A172 (cell line): ENCODE measurements at regions not wholly inside any gene's neighbourhood (a gene's known extent, or its start where the extent isn't known, plus 50 kb on each side); places are given as distances from the start of the nearest gene placed in this dataset.

ENCODE experiments used
- DNase-seq: peaks from one replicate; pipeline ENCODE4 v3.0.0-alpha.2; 2015; ENCODE audit warnings: low spot score

- no peak for DNase-seq
Observed at GRCh38 chr9:14517154-14517906, 175.9 kb downstream of the ZDHHC21 start.

DNA sequence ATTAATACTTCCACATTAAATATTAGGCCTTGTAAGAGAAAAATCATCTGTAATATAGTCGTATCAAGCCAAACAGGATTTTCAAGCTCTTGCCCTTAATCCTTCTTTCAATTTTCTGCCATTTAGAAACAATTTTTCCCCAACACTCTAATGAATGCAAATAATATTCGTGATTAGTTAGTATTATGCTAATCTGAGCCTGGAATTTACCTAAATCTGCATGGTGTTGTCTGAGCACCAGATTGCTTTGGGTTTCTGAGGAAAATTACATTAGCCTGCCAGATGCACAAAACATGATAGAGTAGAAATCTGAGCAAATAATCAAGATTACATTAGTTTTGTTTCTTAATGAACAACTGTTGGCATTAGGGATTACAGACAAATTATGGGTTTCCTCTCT, 176.6 kb downstream of the ZDHHC21 start:
- DNase-seq = no peak

- DNase-seq = no peak
Observed at GRCh38 chr9:14515571-14516198, 177.5 kb downstream of the ZDHHC21 start.

DNA sequence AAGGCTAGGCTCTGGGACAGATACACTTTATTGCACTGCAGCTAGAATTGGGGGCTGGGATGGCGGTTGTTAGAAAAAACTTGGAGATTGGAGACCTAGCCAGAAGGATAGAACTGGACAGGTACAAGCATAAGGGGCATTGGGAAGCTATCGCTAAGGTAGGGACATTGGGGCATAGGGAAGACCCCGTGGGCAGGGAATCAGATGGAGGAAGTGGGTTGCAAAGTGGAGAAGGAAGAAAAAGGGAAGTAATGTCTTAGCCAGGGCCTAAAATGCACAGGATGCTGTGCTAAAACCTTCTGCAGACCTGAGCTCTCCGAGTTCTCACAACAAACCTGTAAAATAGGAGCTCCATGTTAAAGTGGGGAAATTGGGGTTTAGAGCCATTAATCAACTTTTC, 178.2 kb downstream of the ZDHHC21 start:
- no peak for DNase-seq

- DNase-seq = no peak
Observed at GRCh38 chr9:14512942-14513341, 180.3 kb downstream of the ZDHHC21 start.

- DNase-seq = no peak
Observed at GRCh38 chr9:14511452-14511851, 181.8 kb downstream of the ZDHHC21 start.

DNA sequence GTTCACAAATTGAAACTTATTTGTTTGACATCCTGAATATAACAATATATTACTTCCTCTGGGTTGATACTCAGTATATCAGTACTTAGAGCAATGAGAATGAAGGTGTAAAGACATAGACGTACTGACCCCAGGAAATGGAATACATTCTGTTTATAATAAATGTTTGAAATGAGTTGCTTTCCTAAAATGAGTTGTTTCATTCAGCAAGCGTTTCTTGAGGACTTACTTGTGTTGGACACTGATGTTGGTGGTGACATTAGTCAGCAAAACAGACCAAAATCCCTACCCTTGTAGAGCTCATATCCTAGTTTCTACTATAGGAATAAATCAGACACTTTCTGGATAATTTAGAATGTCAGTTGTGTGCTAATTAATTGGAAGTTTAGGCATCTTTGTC, 184.3 kb downstream of the ZDHHC21 start:
- no peak for DNase-seq

GRCh38 chr9:14501366-14501765, 187.4 kb upstream of the NFIB start:
- no peak for DNase-seq

DNA sequence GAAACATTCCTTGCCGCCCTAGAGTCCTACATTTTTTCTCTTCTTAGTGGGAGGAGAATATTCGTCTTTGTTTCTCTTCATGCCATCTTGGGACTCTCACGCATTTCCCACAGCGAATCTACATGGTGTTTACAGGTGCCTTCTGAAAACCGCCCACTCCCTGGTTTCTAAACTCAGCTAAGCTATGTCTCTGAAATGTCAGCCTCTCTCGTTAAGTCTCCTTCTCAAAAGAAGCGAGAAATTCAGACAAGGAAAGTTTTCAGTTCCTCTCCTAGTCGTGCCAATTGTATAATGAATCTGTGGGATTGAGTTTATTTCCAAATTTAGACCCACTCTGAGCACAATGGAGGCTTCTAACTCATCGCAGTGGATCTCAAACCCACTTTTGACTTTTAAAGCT, 186.8 kb upstream of the NFIB start:
- no peak for DNase-seq

DNA sequence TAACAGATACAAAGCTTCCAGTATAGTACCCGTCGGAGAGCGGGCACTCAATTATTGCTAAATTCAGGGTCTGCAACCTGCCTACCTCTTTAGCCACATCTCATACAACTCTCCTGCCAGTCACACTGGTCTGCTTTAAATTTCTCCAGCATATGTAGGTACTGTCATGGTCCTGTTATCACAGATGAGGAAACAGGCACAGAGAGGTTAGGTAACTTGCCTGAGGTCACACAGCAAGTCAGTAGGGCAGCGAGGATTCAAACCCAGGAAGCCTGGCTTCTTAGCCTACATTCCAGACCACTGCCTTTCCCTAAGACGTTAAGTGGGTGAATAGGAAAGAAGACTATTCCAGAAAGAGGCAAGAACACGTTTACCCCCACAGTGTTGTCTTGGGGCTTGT, 186.0 kb upstream of the NFIB start:
- DNase-seq = no peak

DNA sequence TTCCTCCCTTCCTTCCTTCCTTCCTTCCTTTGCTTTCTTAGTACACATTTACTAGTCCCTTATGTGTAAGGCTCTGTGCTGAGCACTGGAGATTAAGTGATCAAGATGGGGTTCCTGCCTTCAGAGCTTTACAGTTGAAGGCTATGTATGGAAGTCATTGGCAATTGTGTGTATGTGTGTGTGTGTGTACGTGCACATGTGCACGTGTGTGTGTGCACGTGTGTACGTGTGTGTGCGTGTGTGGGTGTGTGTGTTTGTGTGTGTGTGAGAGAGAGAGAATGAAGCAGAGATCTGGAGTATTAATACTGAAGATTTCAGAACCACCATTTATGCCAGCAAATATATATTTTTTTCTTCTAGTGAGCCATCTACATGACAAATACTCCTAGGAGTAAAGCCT, 184.9 kb upstream of the NFIB start:
- DNase-seq = no peak

- DNase-seq = no peak
Observed at GRCh38 chr9:14497476-14497875, 183.5 kb upstream of the NFIB start.

DNA sequence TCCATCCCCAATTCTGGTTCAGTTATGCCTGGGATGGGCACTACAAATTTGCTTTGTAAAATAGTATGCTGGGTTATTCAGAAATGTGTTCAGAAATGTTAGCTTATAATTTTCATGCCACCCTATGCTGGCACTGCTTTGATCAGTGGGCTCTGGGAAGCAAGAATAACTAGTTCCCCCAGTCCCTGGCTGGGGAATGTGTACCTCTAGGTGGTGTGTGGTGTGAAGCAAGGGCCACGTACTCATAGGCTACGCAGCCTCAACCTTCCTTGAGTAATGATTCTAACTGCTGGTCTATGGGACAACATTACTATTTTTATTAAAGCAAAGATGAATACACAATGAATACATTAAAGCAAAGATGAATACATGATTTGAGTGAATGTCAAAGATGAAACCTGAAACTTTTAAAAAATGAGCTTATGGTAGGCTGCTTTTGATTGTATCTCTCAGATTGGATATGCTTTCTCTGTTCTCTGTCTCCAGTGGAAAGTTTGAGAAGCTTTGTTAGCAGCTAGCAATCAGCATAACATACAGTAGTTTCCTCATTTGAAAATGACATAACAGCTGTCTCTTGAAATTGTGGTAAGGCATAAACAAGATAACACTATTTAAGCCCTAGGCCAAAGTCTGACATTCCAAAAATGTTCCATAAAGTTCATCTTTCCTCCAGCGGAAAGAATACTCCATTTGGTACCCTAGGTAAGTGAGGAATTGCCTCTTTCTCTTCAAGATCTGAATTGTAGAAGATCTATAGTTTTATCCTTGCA, 174.7 kb upstream of the NFIB start:
- no peak for DNase-seq

DNA sequence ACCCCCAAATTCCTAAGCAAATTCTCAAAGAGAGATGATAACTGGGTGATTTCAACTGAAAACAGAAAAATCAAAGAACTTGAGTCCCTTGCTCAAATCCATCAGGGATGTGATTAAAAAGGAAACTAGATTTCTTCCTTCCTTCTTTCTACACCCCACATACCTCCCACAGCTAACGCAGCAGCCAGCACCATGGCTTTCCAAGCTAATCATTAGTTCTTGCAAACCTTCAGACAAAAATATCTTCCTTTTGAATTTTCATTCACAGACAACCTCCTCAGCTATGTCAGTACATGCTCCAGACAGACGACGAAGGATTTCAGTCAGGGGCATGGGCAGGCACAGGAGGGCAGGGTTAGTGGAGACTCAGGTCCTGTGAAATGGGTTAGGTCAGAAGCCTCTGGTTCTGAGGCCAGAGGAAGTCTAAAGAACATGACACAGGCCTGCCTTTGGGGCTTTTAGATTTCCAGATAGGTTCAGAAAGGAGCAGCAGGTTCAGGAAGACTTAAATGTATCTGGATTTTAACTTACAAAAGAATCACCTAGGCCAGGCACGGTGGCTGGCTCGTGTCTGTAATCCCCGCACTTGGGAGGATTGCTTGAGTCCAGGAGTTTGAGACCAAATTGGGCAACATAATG, 173.7 kb upstream of the NFIB start:
- DNase-seq = no peak

GRCh38 chr9:14485366-14485765, 171.4 kb upstream of the NFIB start:
- no peak for DNase-seq

- no peak for DNase-seq
Observed at GRCh38 chr9:14482856-14483255, 168.9 kb upstream of the NFIB start.

- no peak for DNase-seq
Observed at GRCh38 chr9:14480526-14480925, 166.6 kb upstream of the NFIB start.

GRCh38 chr9:14479163-14479560, 165.2 kb upstream of the NFIB start:
- DNase-seq = no peak

DNA sequence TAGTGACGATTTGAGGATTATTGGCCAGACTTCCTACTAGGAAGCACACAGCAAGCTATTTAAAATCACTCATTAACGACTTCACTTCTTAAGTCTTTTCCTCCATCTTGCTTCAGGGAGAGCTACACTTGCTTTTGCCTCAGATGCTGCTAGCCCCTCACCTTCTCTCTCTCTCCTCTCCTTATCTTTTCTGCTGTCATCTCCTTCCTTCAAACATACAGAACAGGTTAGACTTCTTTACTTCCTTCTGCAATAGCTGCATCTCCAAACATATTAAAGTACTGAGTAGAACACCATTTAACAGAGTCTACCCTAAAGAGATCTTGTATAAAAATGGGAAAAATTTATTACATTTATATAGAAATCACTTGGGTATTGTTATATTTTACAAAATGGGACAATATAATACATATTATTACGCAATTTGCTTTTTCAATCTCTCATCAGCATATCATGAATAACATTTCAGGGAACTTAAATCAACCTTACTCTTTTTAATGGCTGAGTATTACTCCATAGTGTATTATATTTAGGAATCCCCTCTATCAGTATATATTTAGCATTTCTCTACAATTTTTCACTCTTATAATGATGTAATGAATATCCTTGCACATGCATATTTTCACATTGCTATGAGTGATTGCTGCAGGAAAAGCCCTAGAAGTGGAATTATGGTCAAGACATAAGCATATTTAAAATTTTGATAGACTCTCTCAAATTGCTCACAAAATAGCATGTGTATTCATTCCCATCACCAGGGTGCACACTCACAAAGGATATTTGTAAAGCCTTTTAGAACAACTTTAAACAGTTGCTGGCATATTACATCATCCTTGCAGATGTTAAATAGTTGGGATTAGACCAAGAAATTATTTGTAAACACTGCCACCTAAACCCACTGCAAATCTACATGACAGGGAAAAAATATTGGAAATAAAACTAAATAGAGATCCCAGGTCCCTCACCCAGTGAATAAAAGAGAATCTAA, 164.5 kb upstream of the NFIB start:
- DNase-seq = no peak

DNA sequence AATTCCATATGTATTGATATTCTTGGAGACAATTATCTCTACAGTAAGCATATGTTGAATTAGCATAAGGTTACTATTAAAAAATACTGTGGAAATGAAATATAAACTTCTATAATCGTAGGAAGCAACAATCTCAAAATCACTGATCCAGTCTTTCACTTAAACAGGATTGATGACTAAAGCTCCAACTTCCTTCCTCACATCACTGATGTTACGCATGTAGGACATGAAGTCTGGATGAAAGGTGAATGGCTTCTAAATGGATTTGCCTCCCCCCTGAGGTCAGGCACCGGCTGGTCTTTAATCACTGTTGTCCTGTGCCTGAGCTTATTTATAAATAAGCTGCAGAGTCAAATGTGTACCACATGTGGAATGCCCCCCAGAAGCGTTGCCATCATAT, 157.1 kb upstream of the NFIB start:
- no peak for DNase-seq

GRCh38 chr9:14467675-14468374, 153.9 kb upstream of the NFIB start:
- DNase-seq = no peak
